GM19395 (cell line): ENCODE measurements at regions not wholly inside any gene's neighbourhood (a gene's known extent, or its start where the extent isn't known, plus 50 kb on each side); places are given as distances from the start of the nearest gene placed in this dataset.
A peak's percentile ranks its signal among the peaks of the same experiment; 100 is the strongest.

Experiments used
- ATAC-seq: cut with Tn5 transposase; IDR thresholded peaks from one replicate; pipeline ENCODE4 v1.9.1; 2021; ENCODE audit warnings: mild to moderate bottlenecking, moderate library complexity; ENCODE audit not compliant: unreplicated experiment

- ATAC-seq = no peak
Measured at GRCh38 chr14:34025325-34026017, 74.6 kb upstream of the EGLN3 start.

- ATAC-seq = no peak
Measured at GRCh38 chr14:34024768-34025144, 73.9 kb upstream of the EGLN3 start.

- no peak for ATAC-seq
Measured at GRCh38 chr14:34023824-34024767, 73.2 kb upstream of the EGLN3 start.

GRCh38 chr14:34021096-34021495, 70.2 kb upstream of the EGLN3 start:
- no peak for ATAC-seq

GRCh38 chr14:34020014-34020413, 69.1 kb upstream of the EGLN3 start:
- no peak for ATAC-seq

- peak; percentile 75 for ATAC-seq
Measured at GRCh38 chr14:34018564-34019244, 67.8 kb upstream of the EGLN3 start.

GRCh38 chr14:34018125-34018524, 67.3 kb upstream of the EGLN3 start:
- peak; percentile 41 for ATAC-seq

GRCh38 chr14:34015383-34015782, 64.5 kb upstream of the EGLN3 start:
- ATAC-seq = no peak

- no peak for ATAC-seq
Measured at GRCh38 chr14:34014936-34015335, 64.1 kb upstream of the EGLN3 start.

- ATAC-seq = peak; percentile 66
Measured at GRCh38 chr14:34013721-34014060, 62.8 kb upstream of the EGLN3 start.

GRCh38 chr14:34012978-34013720, 62.3 kb upstream of the EGLN3 start:
- peak; percentile 81 for ATAC-seq

GRCh38 chr14:34012369-34012768, 61.5 kb upstream of the EGLN3 start:
- no peak for ATAC-seq

GRCh38 chr14:34009956-34010355, 59.1 kb upstream of the EGLN3 start:
- no peak for ATAC-seq

- no peak for ATAC-seq
Measured at GRCh38 chr14:34007902-34008301, 57.0 kb upstream of the EGLN3 start.

- ATAC-seq = no peak
Measured at GRCh38 chr14:34005901-34006300, 55.0 kb upstream of the EGLN3 start.

GRCh38 chr14:34004881-34005280, 54.0 kb upstream of the EGLN3 start:
- no peak for ATAC-seq

- peak; percentile 25 for ATAC-seq
Measured at GRCh38 chr14:34003691-34004090, 52.8 kb upstream of the EGLN3 start.

GRCh38 chr14:34003082-34003668, 52.3 kb upstream of the EGLN3 start:
- ATAC-seq = peak; percentile 66
